ENCODE measurements at regions not wholly inside any gene's neighbourhood (a gene's known extent, or its start where the extent isn't known, plus 50 kb on each side); places are given as distances from the start of the nearest gene placed in this dataset.
A peak's percentile ranks its signal among the peaks of the same experiment; 100 is the strongest.

- Histone ChIP-seq H3K9me3 (no peaks in the 10 kb centered on the region), H3K36me3 (replicated peaks in 1 of 2; ENCODE audit: insufficient read depth in 1 of 2, low read depth in 2 of 2) (no peaks in the 10 kb centered on the region), H3K4me1 (no peaks in the 10 kb centered on the region), H3K27ac (no peak overlapping the region), H3K27me3 (no peaks in the 10 kb centered on the region), H3K4me3 (no peak overlapping the region)
- no peak for TF ChIP-seq CTCF (IDR thresholded peaks at IDR 0.05)
- TF ChIP-seq POLR2A (IDR thresholded peaks at IDR 0.05): no peak
- ATAC-seq (no peak), DNase-seq (no peak)
- 76 to 81% methylated on average over 3 of the region's 3 CpGs for WGBS, 2 donors
- intact Hi-C loops (cut with DNase I): no loop called here
Observed at GRCh38 chr6:133746417-133746770, 142.5 kb upstream of the TCF21 start.

DNA sequence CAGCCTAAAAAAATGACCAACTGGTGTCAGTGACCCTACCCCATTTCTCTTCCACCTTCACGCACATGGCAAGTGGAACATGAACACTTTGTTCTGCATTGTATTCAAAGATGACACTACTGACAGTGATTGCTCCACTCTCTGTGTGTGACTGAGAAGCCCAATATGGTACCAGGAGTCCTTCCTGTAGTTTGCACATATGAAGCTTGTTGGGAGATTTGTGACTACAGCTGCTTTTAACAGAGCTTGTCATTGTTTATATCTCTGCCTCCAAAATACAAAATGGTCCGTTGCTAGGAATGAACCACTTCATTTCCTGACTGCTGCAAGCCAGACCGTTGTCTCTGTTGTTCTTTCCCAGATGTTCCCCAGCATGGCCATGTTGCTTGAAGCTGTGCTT, 140.3 kb upstream of the TCF21 start:
- WGBS, 2 donors: 42 to 75% methylated on average over 3 of the region's 3 CpGs
- Histone ChIP-seq H3K27me3 (no peaks in the 10 kb centered on the region), H3K4me3 (no peak overlapping the region), H3K9me3 (no peaks in the 10 kb centered on the region), H3K36me3 (replicated peaks in 1 of 2; ENCODE audit: insufficient read depth in 1 of 2, low read depth in 2 of 2) (no peaks in the 10 kb centered on the region), H3K27ac (no peak overlapping the region), H3K4me1 (no peaks in the 10 kb centered on the region)
- ATAC-seq (no peak), DNase-seq (no peak)
- TF ChIP-seq POLR2A (IDR thresholded peaks at IDR 0.05) (no peak), CTCF (IDR thresholded peaks at IDR 0.05) (no peak)
- intact Hi-C loops (cut with DNase I): no loop called here

GRCh38 chr6:133749427-133749826, 139.5 kb upstream of the TCF21 start:
- H3K27me3 ChIP-seq: no peaks in the 10 kb centered on the region
- no peaks in the 10 kb centered on the region for H3K4me1 ChIP-seq
- no peak for DNase-seq
- no peaks in the 10 kb centered on the region for H3K9me3 ChIP-seq
- intact Hi-C loops (cut with DNase I): no loop called here
- WGBS, 2 donors: 59 to 72% methylated on average over 5 of the region's 5 CpGs
- no peak overlapping the region for H3K27ac ChIP-seq
- TF ChIP-seq CTCF (IDR thresholded peaks at IDR 0.05) (no peak), POLR2A (IDR thresholded peaks at IDR 0.05) (no peak)
- H3K4me3 ChIP-seq: no peak overlapping the region
- no peak for ATAC-seq
- H3K36me3 ChIP-seq (replicated peaks in 1 of 2; ENCODE audit: insufficient read depth in 1 of 2, low read depth in 2 of 2): no peaks in the 10 kb centered on the region

- Histone ChIP-seq H3K9me3 (no peaks in the 10 kb centered on the region), H3K36me3 (replicated peaks in 1 of 2; ENCODE audit: insufficient read depth in 1 of 2, low read depth in 2 of 2) (no peaks in the 10 kb centered on the region), H3K4me1 (no peaks in the 10 kb centered on the region), H3K4me3 (no peak overlapping the region), H3K27ac (no peak overlapping the region), H3K27me3 (no peaks in the 10 kb centered on the region)
- DNase-seq: no peak
- WGBS, 2 donors: 70 to 74% methylated on average over 3 of the region's 3 CpGs
- intact Hi-C loops (cut with DNase I): no loop called here
- no peak for ATAC-seq
- no peak for TF ChIP-seq CTCF (IDR thresholded peaks at IDR 0.05)
- TF ChIP-seq POLR2A (IDR thresholded peaks at IDR 0.05): no peak
Observed at GRCh38 chr6:133752129-133752528, 136.8 kb upstream of the TCF21 start.

- no peaks in the 10 kb centered on the region for H3K27me3 ChIP-seq
- TF ChIP-seq CTCF (IDR thresholded peaks at IDR 0.05) (no peak), POLR2A (IDR thresholded peaks at IDR 0.05) (no peak)
- H3K4me3 ChIP-seq: no peak overlapping the region
- H3K36me3 ChIP-seq (replicated peaks in 1 of 2; ENCODE audit: insufficient read depth in 1 of 2, low read depth in 2 of 2): no peaks in the 10 kb centered on the region
- DNase-seq: no peak
- ATAC-seq: peak; percentile 35
- H3K4me1 ChIP-seq: no peaks in the 10 kb centered on the region
- H3K9me3 ChIP-seq: no peaks in the 10 kb centered on the region
- no peak overlapping the region for H3K27ac ChIP-seq
- intact Hi-C loops (cut with DNase I): no loop called here
Observed at GRCh38 chr6:133753756-133754155, 135.2 kb upstream of the TCF21 start.
